ENCODE measurements at regions not wholly inside any gene's neighbourhood (a gene's known extent, or its start where the extent isn't known, plus 50 kb on each side); places are given as distances from the start of the nearest gene placed in this dataset.

- TF ChIP-seq POLR2A (IDR thresholded peaks at IDR 0.05; ENCODE audit: low read depth, low read length) (no peak), POLR2AphosphoS5 (IDR thresholded peaks at IDR 0.05; ENCODE audit: low read depth, low read length) (no peak)
Measured at GRCh38 chr21:17671733-17672132, 59.0 kb upstream of the BTG3 start.
